HG02852 (cell line): ENCODE measurements at regions not wholly inside any gene's neighbourhood (a gene's known extent, or its start where the extent isn't known, plus 50 kb on each side); places are given as distances from the start of the nearest gene placed in this dataset.
"Not testable (repeated sequence)": the region's sequence is repeated elsewhere in the genome, so short reads cannot be mapped to it uniquely, and the experiment has no call there.

Experiments
- ATAC-seq: cut with Tn5 transposase; IDR thresholded peaks from one replicate; pipeline ENCODE4 v1.9.1; 2021; ENCODE audit warnings: mild to moderate bottlenecking, moderate library complexity; ENCODE audit not compliant: unreplicated experiment

DNA sequence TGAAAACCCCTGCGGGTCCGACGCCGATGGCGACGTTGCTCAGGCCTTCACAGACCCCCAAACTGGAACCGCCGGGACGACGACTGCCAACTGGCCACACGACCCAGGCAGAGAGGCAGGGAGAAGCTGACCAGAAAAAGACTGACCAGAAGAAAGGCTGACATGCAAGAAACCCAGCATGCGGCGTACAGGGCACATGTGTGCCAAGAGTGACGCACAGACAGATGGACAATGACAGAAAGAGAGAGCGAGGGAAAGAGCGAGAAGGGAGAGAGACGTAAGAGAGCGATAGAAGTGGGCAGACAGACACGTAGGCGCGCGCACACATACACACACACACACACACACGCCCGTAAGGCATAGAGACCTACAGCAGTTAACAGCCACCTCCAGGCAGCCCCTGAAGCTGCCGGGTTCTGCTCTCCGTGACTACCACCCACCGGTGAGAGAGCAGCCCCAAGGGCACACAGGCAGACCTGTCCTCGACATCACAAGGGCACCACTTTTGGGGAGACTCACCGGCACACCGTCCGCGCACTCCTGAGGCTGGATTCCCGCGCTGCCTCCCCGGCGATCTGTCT, 67.2 kb upstream of the ZNF527 start:
- no peak for ATAC-seq

DNA sequence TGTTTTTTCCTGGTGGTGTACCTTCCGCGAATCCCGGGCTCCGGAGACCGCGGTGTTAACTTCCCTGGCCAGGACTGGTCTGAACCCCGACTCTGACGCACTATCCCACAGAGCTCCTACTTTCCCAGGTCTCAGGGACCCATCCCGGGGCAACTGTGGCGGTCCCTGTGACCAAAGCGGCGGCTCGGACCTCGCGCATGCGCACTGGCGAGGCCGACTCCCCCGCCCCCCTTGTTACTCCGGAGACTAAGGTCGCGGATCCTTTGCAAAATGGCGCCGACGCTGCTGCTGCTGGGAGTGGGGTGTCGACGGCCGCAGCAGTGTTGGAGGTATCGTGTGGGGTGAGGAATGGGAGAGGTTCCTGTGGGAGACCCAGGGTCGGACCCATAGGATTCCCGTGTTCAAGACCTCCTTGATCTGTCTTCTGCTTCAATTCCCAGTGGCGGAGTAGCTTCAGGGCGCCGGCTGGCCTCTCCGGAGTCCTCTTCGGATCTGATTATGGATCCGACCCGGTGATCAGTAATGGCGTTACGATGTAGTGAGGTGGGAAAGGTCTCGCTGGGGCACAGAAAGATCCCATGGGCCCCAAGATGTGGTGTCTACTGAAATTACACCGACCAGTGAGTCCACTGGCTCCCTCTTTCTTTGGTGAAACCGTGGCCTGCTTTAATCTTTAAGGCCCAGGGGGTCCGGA, 66.6 kb upstream of the ZNF527 start:
- no peak for ATAC-seq

DNA sequence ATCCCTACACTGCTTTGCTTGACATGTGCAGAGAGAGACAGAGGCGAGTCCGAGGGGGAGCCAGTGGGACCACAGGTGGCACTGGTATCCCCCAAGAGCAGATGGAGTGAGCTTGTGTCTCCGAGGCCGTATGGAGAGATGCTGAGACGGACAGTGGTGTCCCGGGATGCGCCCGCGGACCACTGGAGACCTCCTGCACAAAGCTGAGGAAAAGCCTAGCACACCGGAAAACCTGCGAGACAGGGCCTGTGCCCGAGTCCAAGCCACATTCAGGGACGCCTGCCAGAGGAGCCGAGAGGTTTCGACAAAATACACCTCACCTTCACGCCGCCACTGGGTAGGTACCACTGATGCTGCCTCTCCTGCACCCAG, 66.0 kb upstream of the ZNF527 start:
- no peak for ATAC-seq

DNA sequence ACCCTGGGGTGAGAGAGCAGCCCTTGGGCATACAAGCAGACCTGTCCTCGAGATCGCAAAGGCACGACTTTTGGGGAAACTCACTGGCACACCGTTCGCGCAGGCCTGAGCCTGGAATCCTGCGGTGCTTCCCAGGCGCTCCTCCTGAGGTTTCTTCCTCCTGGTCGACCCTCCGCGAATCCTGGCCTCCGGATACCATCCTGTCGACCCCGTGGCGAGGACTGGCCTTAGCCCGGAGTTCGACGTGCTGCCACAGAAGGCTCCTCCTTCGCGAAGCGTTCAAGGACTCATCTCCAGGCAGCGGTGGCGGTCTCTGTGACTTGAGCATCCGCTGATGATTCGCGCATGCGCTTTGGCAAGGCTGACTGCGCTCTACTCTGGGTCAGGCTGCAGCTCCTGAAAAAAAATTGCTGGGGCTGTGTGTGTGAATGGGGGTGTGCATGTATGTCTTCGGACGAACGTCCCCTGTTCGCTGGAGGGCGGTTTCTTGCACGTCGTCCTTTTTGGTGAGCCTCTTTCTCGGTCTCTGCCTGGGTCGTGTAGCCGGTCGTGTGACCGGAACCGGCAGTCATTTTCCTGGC, 64.4 kb upstream of the ZNF527 start:
- ATAC-seq: no peak

DNA sequence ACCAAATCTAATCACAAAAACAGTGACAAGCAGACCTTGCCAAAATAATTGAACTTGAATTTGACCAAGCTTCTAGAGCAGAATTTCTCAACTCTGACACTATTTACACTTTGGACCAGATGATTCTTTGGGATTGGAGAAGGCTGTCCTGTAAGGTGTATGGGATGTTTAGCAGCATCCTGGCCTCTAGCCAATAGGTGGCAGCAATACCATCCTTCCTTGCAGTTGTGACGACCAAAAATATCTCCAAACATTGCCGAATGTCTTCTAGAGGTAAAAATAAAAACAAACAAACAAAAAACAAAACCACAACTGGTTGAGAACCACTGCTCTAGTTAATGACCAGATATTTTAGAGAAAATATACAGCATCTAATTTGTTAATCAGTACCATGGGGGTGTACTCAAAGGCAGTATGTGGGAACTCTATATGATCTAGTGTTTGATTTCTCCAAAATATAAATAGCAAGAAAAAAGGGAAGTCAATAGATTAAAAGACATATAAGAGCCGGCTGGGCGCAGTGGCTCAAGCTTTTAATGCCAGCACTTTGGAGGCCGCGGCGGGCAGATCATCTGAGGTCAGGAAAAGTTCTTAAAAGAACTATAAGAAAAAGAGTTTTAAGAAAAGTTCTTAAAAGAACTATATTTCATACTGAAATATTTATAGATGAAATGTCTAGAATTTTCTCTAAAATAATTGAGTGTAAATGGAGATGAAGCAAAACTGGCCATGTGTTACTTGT, 60.9 kb upstream of the ZNF527 start:
- ATAC-seq: no peak

DNA sequence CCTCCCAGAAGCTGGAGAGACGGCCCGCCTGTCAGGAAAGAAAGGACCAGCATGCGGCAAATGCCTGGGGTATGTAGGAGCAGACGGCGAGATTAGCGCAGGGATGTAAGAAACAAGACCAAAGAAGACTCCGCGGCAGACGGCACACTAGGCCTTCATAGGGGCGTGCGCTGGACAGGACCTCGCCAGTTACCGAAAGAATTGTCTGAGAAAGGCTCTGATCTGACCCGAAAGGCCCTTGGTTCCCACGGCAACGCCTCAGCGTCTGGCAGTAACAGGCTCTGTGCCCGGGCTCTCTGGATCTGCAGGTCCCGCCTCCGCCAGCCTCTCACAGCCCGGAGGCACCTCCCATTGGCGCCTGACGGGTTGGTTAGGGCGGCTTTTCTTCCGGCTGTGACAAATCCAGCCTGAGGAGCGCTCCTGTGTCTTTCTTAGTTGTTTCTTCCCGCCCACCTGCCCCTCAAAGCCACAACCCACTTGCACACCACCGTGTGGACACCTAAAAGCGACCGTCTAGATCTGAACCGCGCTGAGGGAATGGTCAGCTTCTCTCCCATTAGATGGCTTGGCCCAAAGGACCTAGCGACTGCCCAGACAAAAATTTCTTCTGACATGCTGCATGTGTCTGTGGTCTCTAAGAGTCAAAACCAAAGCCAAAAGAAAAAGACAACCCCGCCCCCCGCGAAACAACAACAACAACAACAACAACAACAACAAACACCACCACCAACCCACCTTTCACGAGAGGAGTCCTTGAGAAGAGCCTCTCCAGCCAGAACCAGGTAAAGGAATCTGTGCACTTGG, 58.2 kb upstream of the ZNF527 start:
- ATAC-seq: not testable (repeated sequence)

DNA sequence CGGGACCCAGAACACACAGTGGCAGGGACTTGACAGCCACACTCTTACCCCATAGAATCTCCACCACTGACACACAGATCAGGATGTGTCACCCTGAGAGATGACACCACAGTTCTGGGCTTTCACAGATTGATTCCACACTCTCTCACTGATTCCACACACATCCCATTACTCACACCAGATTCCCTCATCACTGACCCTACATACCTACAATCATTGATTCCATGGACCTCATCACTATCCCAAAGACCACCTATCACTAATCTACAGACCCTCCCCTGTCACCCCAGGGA, 57.6 kb upstream of the ZNF527 start:
- no peak for ATAC-seq

DNA sequence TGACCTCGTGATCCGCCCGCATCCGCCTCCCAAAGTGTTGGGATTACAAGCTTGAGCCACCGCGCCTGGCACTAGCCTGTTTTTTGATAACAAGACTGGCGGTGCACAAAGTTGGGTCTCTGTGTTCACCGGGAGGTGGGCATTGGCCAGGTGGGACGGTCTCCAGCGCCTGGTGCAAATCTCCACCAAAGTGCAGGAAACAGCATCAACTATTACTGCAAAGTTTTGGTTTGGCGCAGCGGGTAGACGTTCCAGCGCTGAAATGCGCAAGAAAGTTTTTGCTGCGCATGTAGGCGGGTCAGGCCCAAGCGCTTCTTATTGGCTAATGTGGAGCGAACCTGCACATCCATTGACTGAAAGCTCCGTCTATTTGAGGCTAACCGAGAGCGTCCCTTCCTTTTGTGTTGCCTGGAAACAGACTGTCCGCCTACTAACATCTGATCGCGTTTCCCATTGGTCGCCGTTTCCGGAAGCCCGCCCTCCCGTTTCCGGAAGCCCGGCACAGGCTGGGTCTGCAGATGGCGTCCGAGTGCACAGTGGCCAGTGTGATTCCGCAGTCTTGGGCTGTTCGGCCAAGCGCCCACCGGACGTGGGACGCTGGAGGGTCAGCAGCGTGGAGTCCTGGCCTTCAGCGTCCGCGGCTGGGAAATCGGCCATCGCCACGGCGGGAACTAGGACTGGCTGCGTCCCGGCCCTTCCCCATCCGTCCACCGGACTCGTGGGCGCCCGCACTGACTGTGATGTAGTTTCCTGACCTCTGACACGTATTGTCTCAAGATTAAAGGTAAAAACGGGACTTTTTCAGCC, 53.3 kb upstream of the ZNF527 start:
- peak; percentile 98 for ATAC-seq

DNA sequence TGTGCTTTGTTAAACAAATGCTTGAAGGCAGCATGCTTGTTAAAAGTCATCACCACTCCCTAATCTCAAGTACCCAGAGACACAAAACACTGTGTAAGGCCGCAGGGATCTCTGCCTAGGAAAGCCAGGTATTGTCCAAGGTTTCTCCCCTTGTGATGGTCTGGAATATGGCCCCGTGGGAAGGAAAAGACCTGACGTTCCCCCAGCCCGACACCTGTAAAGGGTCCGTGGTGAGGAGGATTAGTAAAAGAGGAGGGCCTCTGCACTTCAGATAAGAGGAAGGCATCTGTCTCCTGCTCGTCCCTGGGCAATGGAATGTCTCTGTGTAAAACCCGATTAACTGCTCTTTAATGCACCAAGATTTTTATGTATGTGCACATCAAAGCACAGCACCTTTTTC, 49.9 kb upstream of the ZNF527 start:
- not testable (repeated sequence) for ATAC-seq
